Mucosa of descending colon (tissue), 3 donors: ENCODE measurements at regions not wholly inside any gene's neighbourhood (a gene's known extent, or its start where the extent isn't known, plus 50 kb on each side); places are given as distances from the start of the nearest gene placed in this dataset.

Experiments
- ATAC-seq: fragments of 200-7000 bp; cut with Tn5 transposase; one replicate; pipeline ENCODE4 v1.9.1; 2020; ENCODE audit warnings: mild to moderate bottlenecking, moderate library complexity
- DNase-seq, 3 donors: peaks; one replicate each; pipeline ENCODE4 v3.0.0-alpha.2; 2020
- H3K36me3 ChIP-seq: fragments of 200-600 bp; one replicate; pipeline ENCODE4 v1.8.0; 2021; ENCODE audit warnings: low read depth, mild to moderate bottlenecking
- H3K4me1 ChIP-seq: fragments of 200-600 bp; one replicate; pipeline ENCODE4 v1.8.0; 2021; ENCODE audit warnings: low read depth, mild to moderate bottlenecking
- H3K4me3 ChIP-seq: fragments of 200-600 bp; one replicate; pipeline ENCODE4 v1.8.0; 2021; ENCODE audit warnings: mild to moderate bottlenecking
- H3K9me3 ChIP-seq: fragments of 200-600 bp; one replicate; pipeline ENCODE4 v1.8.0; 2021; ENCODE audit warnings: mild to moderate bottlenecking
- intact Hi-C, 2 donors: fragments of 100-400 bp; cut with DNase I in 1 of 2; cut with micrococcal nuclease in 1 of 2; formaldehyde crosslinking; loops; one replicate each; pipeline versions ENCODE4 v1.11.0 to v1.11.1; 2022; cut with DNase I, micrococcal nuclease
- TF ChIP-seq, protein P1 (sequence below): fragments of 200-600 bp; IDR thresholded peaks from one replicate; pipeline ENCODE4 v1.8.0; 2022; ENCODE audit warnings: antibody characterized with exemption, mild to moderate bottlenecking
- donor health status: DM: no; HTN: no; CAD: no; lungs with moderate emphysema.
- donor health status: DM: no; HTN: no; CAD: no.
- donor health status: DM: no; HTN: yes; CAD: no.

DNA sequence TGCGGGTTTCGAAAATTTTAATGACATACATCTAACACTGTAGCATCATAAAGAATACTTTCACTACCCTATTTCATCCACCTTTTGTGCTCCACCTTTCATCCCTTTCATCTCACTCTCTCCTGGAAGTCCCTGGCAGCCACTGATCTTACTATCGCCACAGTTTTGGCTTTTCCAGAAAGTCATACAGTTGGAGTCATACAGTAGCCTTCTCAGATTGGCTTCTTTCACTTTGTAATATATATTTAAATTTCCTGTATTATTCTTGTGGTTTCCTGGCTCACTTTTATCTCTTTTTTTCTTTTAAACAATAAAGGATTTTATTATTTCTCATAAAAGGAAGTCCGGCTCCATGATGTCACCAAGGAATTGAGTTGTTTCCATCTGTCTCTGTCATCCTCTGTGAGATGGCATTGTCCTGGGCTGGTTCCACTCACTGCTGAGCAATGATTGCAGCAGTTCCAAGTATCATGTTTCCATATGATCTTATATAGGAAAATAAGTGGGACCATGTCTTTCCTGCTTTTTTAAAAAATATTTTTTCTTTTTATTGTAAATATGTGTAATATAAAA, 626.3 kb downstream of the POM121L12 start:
- Histone ChIP-seq H3K4me1 (no peaks in the 10 kb centered on the region), H3K36me3 (no peaks in the 10 kb centered on the region), H3K9me3 (no peaks in the 10 kb centered on the region), H3K4me3 (no peak overlapping the region)
- ATAC-seq, result no peak
- TF ChIP-seq, protein P1, sequence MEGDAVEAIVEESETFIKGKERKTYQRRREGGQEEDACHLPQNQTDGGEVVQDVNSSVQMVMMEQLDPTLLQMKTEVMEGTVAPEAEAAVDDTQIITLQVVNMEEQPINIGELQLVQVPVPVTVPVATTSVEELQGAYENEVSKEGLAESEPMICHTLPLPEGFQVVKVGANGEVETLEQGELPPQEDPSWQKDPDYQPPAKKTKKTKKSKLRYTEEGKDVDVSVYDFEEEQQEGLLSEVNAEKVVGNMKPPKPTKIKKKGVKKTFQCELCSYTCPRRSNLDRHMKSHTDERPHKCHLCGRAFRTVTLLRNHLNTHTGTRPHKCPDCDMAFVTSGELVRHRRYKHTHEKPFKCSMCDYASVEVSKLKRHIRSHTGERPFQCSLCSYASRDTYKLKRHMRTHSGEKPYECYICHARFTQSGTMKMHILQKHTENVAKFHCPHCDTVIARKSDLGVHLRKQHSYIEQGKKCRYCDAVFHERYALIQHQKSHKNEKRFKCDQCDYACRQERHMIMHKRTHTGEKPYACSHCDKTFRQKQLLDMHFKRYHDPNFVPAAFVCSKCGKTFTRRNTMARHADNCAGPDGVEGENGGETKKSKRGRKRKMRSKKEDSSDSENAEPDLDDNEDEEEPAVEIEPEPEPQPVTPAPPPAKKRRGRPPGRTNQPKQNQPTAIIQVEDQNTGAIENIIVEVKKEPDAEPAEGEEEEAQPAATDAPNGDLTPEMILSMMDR, result no peak
- no peak for DNase-seq
- intact Hi-C loops, result no loop called here

DNA sequence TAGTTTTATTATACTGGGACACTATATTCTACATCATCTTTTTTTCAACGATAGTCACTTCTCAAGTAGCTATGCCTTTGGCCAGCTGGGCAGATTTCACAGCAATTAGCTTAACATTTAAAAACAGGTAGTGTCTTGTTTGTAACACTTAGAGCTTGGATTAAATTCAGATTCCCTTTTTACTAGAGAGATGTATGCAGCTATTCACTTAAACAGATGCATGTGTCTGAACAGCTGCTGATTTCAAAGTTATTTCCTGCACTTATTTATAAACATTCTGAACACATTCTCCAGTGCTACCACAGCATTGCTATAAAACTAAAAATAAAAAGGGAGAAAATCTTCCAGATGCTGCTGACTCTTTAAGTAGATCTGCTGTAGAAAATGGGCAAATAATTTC, 637.2 kb downstream of the POM121L12 start:
- H3K4me1 ChIP-seq, result no peaks in the 10 kb centered on the region
- peaks cover 11% of the 10 kb centered on the region for H3K9me3 ChIP-seq
- TF ChIP-seq, protein P1, result no peak
- intact Hi-C loops, result no loop called here
- DNase-seq, result no peak
- no peak overlapping the region for H3K4me3 ChIP-seq
- H3K36me3 ChIP-seq, result no peaks in the 10 kb centered on the region
- ATAC-seq, result no peak

DNA sequence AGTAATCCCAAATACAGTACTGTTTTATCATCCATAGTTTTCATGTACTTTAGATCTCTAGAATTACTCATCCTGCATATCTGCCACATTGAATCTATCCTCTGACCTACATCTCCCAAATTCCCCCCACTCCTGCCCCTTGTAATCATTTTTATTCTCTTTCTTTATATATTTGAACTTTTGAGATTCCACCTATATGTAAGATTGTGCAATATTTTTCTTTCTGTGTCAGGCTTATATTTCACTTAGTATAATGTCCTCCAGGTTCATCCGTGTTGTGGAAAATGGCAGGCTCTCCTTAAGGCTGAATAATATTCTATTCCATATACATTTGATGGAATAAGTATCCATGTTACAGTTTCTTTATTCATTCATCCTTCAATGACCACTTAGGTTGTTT, 640.4 kb downstream of the POM121L12 start:
- Histone ChIP-seq H3K4me3 (no peak overlapping the region), H3K4me1 (no peaks in the 10 kb centered on the region), H3K36me3 (no peaks in the 10 kb centered on the region), H3K9me3 (peaks cover 2% of the 10 kb centered on the region)
- ATAC-seq (no peak), DNase-seq (no peak)
- intact Hi-C loops, result no loop called here
- TF ChIP-seq, protein P1, result no peak

DNA sequence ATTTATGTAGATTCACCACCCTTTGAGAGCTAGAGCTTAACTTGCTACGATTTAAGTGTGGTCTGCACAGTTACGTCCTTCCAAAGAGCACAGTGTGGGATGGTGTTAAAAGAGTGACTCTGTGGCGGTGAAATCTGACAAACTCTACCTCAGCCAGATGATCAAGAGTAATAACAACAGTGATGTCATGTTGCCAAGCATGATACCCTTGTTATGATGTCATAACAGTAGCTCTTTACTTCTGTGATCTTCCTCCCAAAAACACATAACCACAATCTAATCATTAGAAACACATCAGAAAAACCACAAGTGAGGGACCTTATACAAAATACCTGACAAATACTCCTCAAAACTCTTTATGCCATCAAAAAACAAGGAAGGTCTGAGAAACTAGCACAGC, 649.3 kb downstream of the POM121L12 start:
- no peak overlapping the region for H3K4me3 ChIP-seq
- TF ChIP-seq, protein P1, result no peak
- intact Hi-C loops, result no loop called here
- H3K9me3 ChIP-seq, result no peaks in the 10 kb centered on the region
- DNase-seq, result no peak
- ATAC-seq, result no peak
- no peaks in the 10 kb centered on the region for H3K36me3 ChIP-seq
- H3K4me1 ChIP-seq, result no peaks in the 10 kb centered on the region

DNA sequence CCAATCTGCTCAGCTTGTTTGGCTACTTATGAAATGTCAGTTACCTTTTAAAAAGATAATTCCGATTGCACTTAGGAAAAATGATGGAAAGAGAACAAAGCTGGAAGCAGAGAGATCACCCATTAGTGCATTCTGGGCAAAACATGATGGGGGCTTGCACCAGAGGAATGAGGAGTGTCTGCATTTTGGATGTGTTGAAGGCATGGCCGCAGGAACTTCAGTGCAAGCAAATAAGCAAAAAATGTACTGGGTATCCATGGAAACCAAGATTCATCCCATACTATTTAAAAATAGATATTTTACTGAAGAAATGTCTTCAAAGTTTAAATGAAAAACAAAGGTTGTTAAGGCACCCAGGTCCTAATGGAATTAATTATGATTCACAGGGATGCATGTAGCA, 655.0 kb downstream of the POM121L12 start:
- no peaks in the 10 kb centered on the region for H3K9me3 ChIP-seq
- H3K4me3 ChIP-seq, result no peak overlapping the region
- H3K36me3 ChIP-seq, result no peaks in the 10 kb centered on the region
- DNase-seq (no peak), ATAC-seq (no peak)
- H3K4me1 ChIP-seq, result no peaks in the 10 kb centered on the region
- TF ChIP-seq, protein P1, result no peak
- intact Hi-C loops, result no loop called here

DNA sequence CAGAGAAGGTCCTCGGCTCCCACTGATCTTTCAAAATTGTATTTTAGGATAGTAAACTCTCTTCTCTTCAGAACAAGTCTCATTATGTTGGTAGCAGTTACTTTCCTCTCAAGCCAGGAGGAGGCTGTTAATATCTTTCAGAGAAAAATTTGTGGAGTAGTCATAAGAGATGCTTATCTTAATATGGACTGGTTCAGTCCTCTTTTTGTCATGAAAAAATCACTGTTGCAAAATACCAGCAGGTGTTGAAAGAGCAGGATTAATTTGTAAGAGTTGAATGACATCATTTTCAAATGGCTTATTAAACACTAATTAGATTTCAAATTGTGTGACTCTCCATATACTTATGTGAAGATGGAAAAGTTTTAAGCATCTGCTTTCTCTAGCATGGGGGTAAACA, 662.5 kb downstream of the POM121L12 start:
- TF ChIP-seq, protein P1, result no peak
- no peak for ATAC-seq
- H3K36me3 ChIP-seq, result no peaks in the 10 kb centered on the region
- intact Hi-C loops, result no loop called here
- peaks cover 2% of the 10 kb centered on the region for H3K9me3 ChIP-seq
- DNase-seq, result no peak
- no peaks in the 10 kb centered on the region for H3K4me1 ChIP-seq
- no peak overlapping the region for H3K4me3 ChIP-seq
